PC-9 (cell line): ENCODE measurements at regions not wholly inside any gene's neighbourhood (a gene's known extent, or its start where the extent isn't known, plus 50 kb on each side); places are given as distances from the start of the nearest gene placed in this dataset.

ENCODE experiments used
- CTCF ChIP-seq: fragments of 200-600 bp; sonication (generic); conservative IDR thresholded peaks from 2 replicates; pipeline ENCODE4 v1.6.1; 2017; ENCODE audit warnings: mixed run types, antibody characterized with exemption, mild to moderate bottlenecking, moderate library complexity
- EZH2 ChIP-seq: fragments of 200-600 bp; sonication (generic); IDR thresholded peaks from 2 replicates; pipeline ENCODE4 v1.8.0; 2017; ENCODE audit warnings: antibody characterized with exemption, low read depth

DNA sequence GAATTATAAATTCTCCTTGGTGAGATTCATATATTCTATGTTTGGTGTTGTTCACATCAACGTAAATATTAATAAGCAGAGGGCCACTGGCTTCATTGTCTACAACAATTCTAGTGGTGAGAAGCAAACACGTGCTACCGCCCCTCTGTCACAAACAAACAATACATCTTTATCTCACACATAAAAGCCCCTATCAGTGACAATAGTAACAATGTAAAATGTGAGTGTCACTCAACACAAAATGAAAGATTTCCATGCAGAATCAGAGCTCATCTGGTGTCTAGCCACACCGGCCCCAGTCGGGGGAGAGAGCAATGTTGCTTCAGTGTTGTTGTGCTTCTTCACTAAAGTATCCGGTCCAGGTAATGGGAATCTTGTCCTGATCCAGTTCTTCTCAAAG lies 932.6 kb downstream of the SOCS6 start:
- TF ChIP-seq CTCF (no peak), EZH2 (no peak)
